ENCODE measurements at regions not wholly inside any gene's neighbourhood (a gene's known extent, or its start where the extent isn't known, plus 50 kb on each side); places are given as distances from the start of the nearest gene placed in this dataset.

DNA sequence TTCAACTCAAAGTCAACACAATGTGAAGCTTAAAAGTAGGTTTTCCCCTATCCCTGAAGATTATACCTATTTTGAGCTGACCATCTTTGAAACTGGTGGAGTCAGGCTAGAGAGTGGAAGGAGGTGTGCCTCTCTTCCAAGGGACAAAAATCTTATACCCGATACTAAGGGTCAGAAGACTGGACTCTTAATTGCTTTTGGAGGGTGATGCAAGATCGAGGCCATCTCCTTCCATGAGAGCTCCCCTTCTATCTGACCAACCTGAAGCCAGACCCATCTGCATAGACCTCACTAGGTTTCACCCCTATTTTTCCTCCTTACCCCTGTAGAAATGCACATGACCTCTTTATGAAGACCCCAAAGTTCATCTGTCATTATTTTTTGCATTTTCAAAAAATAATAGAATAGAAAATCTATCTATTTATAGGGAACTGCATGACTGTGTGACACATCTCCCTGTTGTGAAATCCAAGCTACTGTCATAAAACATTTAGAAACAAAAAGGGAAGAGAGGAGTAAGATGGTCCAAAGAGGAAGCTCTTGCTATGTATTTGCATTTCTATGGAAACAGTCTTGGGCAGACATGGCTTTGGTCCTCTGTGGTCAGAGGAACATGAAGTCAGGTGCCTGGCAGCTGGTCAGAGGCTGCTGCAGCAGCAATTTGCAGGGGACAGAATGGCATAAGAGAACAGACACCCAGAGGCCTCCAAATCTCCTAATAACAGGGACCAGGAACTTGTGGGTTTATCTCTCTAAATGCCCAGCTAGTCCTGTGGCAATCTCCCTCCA, 349.2 kb downstream of the MAFB start:
- DNase-seq (ENCODE audit: low spot score, unreplicated experiment) = no peak
- Mint-ChIP-seq H3K27ac (no peak overlapping the region), H3K9me3 (ENCODE audit: low read depth) (peaks cover 18% of the 10 kb centered on the region), H3K4me3 (ENCODE audit: low read depth) (no peak overlapping the region), H3K27me3 (peaks cover 9% of the 10 kb centered on the region), H3K36me3 (ENCODE audit: insufficient read depth) (peaks cover 1% of the 10 kb centered on the region), H3K4me1 (ENCODE audit: low read depth) (no peaks in the 10 kb centered on the region)
- TF ChIP-seq, protein P1, sequence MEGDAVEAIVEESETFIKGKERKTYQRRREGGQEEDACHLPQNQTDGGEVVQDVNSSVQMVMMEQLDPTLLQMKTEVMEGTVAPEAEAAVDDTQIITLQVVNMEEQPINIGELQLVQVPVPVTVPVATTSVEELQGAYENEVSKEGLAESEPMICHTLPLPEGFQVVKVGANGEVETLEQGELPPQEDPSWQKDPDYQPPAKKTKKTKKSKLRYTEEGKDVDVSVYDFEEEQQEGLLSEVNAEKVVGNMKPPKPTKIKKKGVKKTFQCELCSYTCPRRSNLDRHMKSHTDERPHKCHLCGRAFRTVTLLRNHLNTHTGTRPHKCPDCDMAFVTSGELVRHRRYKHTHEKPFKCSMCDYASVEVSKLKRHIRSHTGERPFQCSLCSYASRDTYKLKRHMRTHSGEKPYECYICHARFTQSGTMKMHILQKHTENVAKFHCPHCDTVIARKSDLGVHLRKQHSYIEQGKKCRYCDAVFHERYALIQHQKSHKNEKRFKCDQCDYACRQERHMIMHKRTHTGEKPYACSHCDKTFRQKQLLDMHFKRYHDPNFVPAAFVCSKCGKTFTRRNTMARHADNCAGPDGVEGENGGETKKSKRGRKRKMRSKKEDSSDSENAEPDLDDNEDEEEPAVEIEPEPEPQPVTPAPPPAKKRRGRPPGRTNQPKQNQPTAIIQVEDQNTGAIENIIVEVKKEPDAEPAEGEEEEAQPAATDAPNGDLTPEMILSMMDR (IDR thresholded peaks at IDR 0.05; ENCODE audit: unreplicated experiment) = no peak

DNA sequence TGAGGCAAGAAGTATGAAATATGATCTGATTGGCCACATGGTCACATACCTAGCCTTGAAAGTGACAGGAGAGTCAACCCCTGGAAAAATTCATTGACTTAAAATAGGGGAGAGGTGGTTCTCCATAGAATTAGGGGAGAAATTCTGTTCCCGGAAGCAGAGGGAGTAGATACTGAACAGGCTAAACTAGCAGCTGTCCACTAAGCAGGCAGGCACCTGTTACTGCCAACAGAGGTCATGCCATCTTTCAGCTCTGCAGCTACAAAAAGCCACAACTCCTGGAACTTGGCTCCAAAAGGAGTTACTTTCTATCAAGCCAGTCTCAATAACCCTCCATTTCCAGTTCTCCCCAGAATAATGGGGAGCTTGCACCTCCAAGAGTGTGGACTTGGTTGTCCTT, 352.5 kb downstream of the MAFB start:
- no peak for DNase-seq (ENCODE audit: low spot score, unreplicated experiment)
- no peak overlapping the region for H3K27ac Mint-ChIP-seq
- TF ChIP-seq, protein P1 (IDR thresholded peaks at IDR 0.05; ENCODE audit: unreplicated experiment) = no peak
- no peaks in the 10 kb centered on the region for H3K4me1 Mint-ChIP-seq (ENCODE audit: low read depth)
- no peak overlapping the region for H3K4me3 Mint-ChIP-seq (ENCODE audit: low read depth)
- no peaks in the 10 kb centered on the region for H3K36me3 Mint-ChIP-seq (ENCODE audit: insufficient read depth)
- H3K27me3 Mint-ChIP-seq = peaks cover 22% of the 10 kb centered on the region
- H3K9me3 Mint-ChIP-seq (ENCODE audit: low read depth) = no peaks in the 10 kb centered on the region

DNA sequence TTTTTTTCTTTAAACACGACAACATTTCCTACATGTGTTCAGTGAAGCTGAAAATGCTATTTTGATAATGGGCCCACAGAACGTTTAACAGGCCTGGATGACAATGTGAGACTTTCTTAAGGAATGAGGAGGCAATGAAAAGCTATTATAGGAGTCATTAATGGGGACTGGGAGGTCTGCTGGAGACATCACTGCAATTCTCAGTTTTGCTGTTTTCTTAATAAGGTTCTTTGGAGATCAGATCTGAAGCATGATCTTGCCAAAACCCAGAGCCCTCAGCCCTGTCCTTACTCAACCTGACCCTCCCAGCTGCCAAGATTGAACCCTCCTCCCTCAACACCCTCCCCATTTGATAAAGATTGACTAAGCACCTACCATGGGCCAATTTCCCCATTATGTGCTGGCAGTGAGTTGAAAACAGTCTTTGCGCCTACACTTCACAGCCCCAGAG, 353.1 kb downstream of the MAFB start:
- Mint-ChIP-seq H3K4me3 (ENCODE audit: low read depth) (no peak overlapping the region), H3K36me3 (ENCODE audit: insufficient read depth) (no peaks in the 10 kb centered on the region), H3K27me3 (peaks cover 22% of the 10 kb centered on the region), H3K27ac (no peak overlapping the region), H3K4me1 (ENCODE audit: low read depth) (no peaks in the 10 kb centered on the region), H3K9me3 (ENCODE audit: low read depth) (no peaks in the 10 kb centered on the region)
- TF ChIP-seq, protein P1 (IDR thresholded peaks at IDR 0.05; ENCODE audit: unreplicated experiment) = no peak
- DNase-seq (ENCODE audit: low spot score, unreplicated experiment) = no peak

DNA sequence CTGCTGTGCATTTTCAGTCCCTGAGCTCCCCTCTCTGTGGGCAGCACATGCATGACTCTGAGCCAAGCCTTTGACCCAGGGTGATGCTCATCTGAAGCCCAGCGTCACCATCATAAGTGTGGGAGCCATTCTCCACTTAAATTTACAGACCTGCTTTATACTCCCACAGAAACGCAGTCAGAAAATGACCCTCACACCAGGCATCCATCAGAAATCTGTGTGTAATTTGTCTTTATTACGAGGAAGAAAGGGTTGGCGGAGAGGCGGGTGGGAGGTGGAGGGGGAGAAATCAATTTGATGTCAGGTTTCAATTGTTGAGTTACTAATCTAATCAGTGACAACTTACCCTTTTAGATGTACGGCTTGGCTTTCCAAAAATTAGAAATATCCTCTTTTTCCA, 353.6 kb downstream of the MAFB start:
- no peak overlapping the region for H3K27ac Mint-ChIP-seq
- H3K36me3 Mint-ChIP-seq (ENCODE audit: insufficient read depth) = no peaks in the 10 kb centered on the region
- TF ChIP-seq, protein P1 (IDR thresholded peaks at IDR 0.05; ENCODE audit: unreplicated experiment) = no peak
- no peak overlapping the region for H3K4me3 Mint-ChIP-seq (ENCODE audit: low read depth)
- H3K27me3 Mint-ChIP-seq = peaks cover 22% of the 10 kb centered on the region
- no peaks in the 10 kb centered on the region for H3K9me3 Mint-ChIP-seq (ENCODE audit: low read depth)
- DNase-seq (ENCODE audit: low spot score, unreplicated experiment) = no peak
- no peaks in the 10 kb centered on the region for H3K4me1 Mint-ChIP-seq (ENCODE audit: low read depth)

DNA sequence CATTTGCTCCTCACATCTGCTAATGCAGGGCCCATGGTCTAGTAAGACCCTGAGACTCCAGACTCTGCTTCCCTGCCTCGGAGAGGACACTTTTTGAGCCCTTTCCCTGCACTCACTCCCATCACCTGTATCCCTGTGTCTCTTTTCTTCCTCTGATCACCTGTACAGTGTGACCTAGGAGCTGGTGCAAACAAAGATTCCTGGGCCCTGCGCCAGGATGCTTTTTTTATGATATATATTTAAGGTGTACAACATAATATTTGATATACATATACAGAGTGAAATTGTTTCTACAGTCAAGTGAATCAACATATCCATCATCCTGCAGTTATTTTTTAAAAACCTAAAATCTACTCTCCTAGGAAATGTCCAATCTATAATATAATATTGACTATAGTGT, 355.4 kb downstream of the MAFB start:
- peaks cover 21% of the 10 kb centered on the region for H3K27me3 Mint-ChIP-seq
- DNase-seq (ENCODE audit: low spot score, unreplicated experiment) = no peak
- H3K4me3 Mint-ChIP-seq (ENCODE audit: low read depth) = no peak overlapping the region
- no peaks in the 10 kb centered on the region for H3K9me3 Mint-ChIP-seq (ENCODE audit: low read depth)
- no peaks in the 10 kb centered on the region for H3K36me3 Mint-ChIP-seq (ENCODE audit: insufficient read depth)
- TF ChIP-seq, protein P1 (IDR thresholded peaks at IDR 0.05; ENCODE audit: unreplicated experiment) = no peak
- H3K4me1 Mint-ChIP-seq (ENCODE audit: low read depth) = no peaks in the 10 kb centered on the region
- H3K27ac Mint-ChIP-seq = no peak overlapping the region

Measured in progenitor cell of endocrine pancreas (in vitro differentiated cells).